ENCODE measurements at regions not wholly inside any gene's neighbourhood (a gene's known extent, or its start where the extent isn't known, plus 50 kb on each side); places are given as distances from the start of the nearest gene placed in this dataset.
A peak's percentile ranks its signal among the peaks of the same experiment; 100 is the strongest.

DNA sequence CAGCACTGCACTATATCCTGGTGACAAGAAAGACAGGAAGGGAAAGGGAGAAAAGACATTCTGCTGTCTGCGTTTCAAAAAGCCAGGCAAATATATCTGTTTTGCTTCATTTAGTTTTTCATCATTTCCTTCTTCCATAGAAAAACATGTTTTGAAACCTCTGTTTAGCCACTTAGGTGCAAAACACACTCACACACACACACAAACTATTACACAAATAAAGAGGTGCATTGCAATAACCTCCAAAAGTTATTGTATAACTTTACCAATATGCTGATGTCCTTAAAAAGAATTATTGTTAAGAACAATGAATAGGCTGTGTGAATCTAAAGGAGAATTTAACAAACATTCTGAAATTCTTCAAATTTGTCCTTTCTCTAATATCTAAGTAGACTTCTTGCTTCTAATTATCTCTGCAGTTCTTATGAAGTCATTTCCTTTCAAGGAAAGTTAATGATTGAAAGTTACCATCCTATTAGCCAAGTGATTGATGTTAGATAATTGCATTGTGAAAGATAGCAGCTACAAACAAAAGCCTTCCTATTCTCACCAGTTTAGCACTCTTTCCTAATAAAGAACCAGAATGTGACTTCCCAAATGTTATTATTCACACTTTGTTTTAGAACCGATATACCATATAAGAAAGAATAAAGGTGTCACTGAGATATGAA, 516.7 kb downstream of the KCNJ3 start:
- no peak overlapping the region for H3K4me3 ChIP-seq (ENCODE audit: low read depth, low read length)
- Mint-ChIP-seq H3K27ac (ENCODE audit: unreplicated experiment) (no peak overlapping the region), H3K4me3 (ENCODE audit: unreplicated experiment) (no peak overlapping the region), H3K27me3 (ENCODE audit: insufficient read depth, unreplicated experiment) (peaks cover 3% of the 10 kb centered on the region), H3K36me3 (ENCODE audit: insufficient read depth, unreplicated experiment) (no peaks in the 10 kb centered on the region), H3K9me3 (ENCODE audit: unreplicated experiment) (no peaks in the 10 kb centered on the region), H3K4me1 (ENCODE audit: low read depth, unreplicated experiment) (no peaks in the 10 kb centered on the region)
- H3K36me3 ChIP-seq (ENCODE audit: control insufficient read depth, insufficient read depth, low read length) = no peaks in the 10 kb centered on the region
- POLR2A ChIA-PET = no interaction called here
- TF ChIP-seq, protein P1, sequence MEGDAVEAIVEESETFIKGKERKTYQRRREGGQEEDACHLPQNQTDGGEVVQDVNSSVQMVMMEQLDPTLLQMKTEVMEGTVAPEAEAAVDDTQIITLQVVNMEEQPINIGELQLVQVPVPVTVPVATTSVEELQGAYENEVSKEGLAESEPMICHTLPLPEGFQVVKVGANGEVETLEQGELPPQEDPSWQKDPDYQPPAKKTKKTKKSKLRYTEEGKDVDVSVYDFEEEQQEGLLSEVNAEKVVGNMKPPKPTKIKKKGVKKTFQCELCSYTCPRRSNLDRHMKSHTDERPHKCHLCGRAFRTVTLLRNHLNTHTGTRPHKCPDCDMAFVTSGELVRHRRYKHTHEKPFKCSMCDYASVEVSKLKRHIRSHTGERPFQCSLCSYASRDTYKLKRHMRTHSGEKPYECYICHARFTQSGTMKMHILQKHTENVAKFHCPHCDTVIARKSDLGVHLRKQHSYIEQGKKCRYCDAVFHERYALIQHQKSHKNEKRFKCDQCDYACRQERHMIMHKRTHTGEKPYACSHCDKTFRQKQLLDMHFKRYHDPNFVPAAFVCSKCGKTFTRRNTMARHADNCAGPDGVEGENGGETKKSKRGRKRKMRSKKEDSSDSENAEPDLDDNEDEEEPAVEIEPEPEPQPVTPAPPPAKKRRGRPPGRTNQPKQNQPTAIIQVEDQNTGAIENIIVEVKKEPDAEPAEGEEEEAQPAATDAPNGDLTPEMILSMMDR (IDR thresholded peaks at IDR 0.05; ENCODE audit: insufficient read depth in 1 of 2, low read depth in 1 of 2, low read length in 1 of 2, severe bottlenecking in 1 of 2, unreplicated experiment in 1 of 2) = no peak
- intact Hi-C loops (cut with micrococcal nuclease; ENCODE audit: unreplicated experiment) = no loop called here
- H3K4me1 ChIP-seq = no peaks in the 10 kb centered on the region
- no peaks in the 10 kb centered on the region for H3K9me3 ChIP-seq
- H3K27me3 ChIP-seq (replicated peaks; ENCODE audit: control insufficient read depth, insufficient read depth, low read length) = no peaks in the 10 kb centered on the region
- CTCF ChIA-PET = no interaction called here
- BruUV-seq (replicated peaks) = no TSS peak
- no peak for DNase-seq

DNA sequence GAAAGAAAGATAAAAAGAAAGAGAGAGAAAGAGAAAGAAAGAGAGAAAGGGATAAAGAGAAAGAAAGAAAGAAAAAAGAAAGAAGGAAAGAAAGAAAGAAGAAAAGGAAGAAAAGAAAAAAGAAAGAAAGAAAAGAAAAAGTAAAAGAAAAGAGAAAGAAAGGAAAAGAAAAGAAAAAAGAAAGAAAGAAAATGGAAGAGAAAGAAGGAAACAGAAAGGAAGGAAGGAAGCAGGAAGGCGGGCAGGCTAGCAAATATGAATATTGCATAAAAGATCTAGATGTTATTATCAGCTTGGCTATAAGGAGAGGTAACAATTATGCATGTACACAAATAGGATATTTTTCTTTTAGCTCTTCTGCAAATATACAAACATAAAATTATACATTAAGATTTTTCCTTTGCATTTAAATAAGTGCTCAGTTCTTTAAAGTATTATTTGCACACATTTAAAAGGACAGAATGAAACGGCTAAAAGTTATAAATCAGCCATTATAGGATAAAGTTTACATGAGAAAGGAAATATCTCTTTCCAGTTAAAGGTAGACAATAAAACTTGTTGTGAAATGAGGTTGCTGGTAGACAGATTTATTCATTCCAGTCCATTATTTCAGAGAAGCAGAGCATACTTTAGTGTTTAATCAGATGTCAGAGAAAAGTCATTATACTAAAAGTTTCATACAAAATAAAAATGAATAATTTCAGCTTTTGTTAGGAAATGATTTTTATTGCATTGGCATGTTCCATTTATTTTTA, 511.4 kb downstream of the KCNJ3 start:
- ChIA-PET CTCF (no interaction called here), POLR2A (no interaction called here)
- Mint-ChIP-seq H3K4me1 (ENCODE audit: low read depth, unreplicated experiment) (no peaks in the 10 kb centered on the region), H3K36me3 (ENCODE audit: insufficient read depth, unreplicated experiment) (no peaks in the 10 kb centered on the region), H3K27ac (ENCODE audit: unreplicated experiment) (no peak overlapping the region), H3K4me3 (ENCODE audit: unreplicated experiment) (no peak overlapping the region), H3K9me3 (ENCODE audit: unreplicated experiment) (no peaks in the 10 kb centered on the region), H3K27me3 (ENCODE audit: insufficient read depth, unreplicated experiment) (peaks cover 3% of the 10 kb centered on the region)
- TF ChIP-seq, protein P1 (IDR thresholded peaks at IDR 0.05; ENCODE audit: insufficient read depth in 1 of 2, low read depth in 1 of 2, low read length in 1 of 2, severe bottlenecking in 1 of 2, unreplicated experiment in 1 of 2) = no peak
- Histone ChIP-seq H3K27me3 (replicated peaks; ENCODE audit: control insufficient read depth, insufficient read depth, low read length) (no peaks in the 10 kb centered on the region), H3K9me3 (no peaks in the 10 kb centered on the region), H3K4me1 (no peaks in the 10 kb centered on the region), H3K4me3 (ENCODE audit: low read depth, low read length) (no peak overlapping the region), H3K36me3 (ENCODE audit: control insufficient read depth, insufficient read depth, low read length) (no peaks in the 10 kb centered on the region)
- BruUV-seq (replicated peaks) = no TSS peak
- intact Hi-C loops (cut with micrococcal nuclease; ENCODE audit: unreplicated experiment) = loop anchor here (10.0 kb wide), 1 partner anchor 165 kb away; no protein-coding TSS in a partner anchor
- DNase-seq = no peak

- no TSS peak for BruUV-seq (replicated peaks)
- Mint-ChIP-seq H3K27me3 (ENCODE audit: insufficient read depth, unreplicated experiment) (no peaks in the 10 kb centered on the region), H3K4me1 (ENCODE audit: low read depth, unreplicated experiment) (no peaks in the 10 kb centered on the region), H3K9me3 (ENCODE audit: unreplicated experiment) (no peaks in the 10 kb centered on the region), H3K36me3 (ENCODE audit: insufficient read depth, unreplicated experiment) (no peaks in the 10 kb centered on the region), H3K27ac (ENCODE audit: unreplicated experiment) (no peak overlapping the region), H3K4me3 (ENCODE audit: unreplicated experiment) (no peak overlapping the region)
- no peaks in the 10 kb centered on the region for H3K4me1 ChIP-seq
- ChIA-PET POLR2A (no interaction called here), CTCF (no interaction called here)
- DNase-seq = peak in 1 of 2 experiments; percentile 9
- no peak overlapping the region for H3K4me3 ChIP-seq (ENCODE audit: low read depth, low read length)
- H3K9me3 ChIP-seq = no peaks in the 10 kb centered on the region
- H3K36me3 ChIP-seq (ENCODE audit: control insufficient read depth, insufficient read depth, low read length) = no peaks in the 10 kb centered on the region
- H3K27me3 ChIP-seq (replicated peaks; ENCODE audit: control insufficient read depth, insufficient read depth, low read length) = no peaks in the 10 kb centered on the region
- intact Hi-C loops (cut with micrococcal nuclease; ENCODE audit: unreplicated experiment) = loop anchor here (10.0 kb wide), 1 partner anchor 158 kb away; no protein-coding TSS in a partner anchor
- TF ChIP-seq, protein P1 (IDR thresholded peaks at IDR 0.05; ENCODE audit: insufficient read depth in 1 of 2, low read depth in 1 of 2, low read length in 1 of 2, severe bottlenecking in 1 of 2, unreplicated experiment in 1 of 2) = no peak
These were observed 504.7 kb downstream of the KCNJ3 start for GRCh38 chr2:155203178-155203577.

Measured in Caco-2 (cell line).